K562 (cell line): ENCODE measurements at regions not wholly inside any gene's neighbourhood (a gene's known extent, or its start where the extent isn't known, plus 50 kb on each side); places are given as distances from the start of the nearest gene placed in this dataset.

Experiments
- CBX3 ChIP-seq, 2 experiments: IDR thresholded peaks; 1 replicate in 1 of 2; 2 replicates in 1 of 2; pipeline ENCODE4 v1.6.1; 2012; ENCODE audit warnings: inconsistent platforms in 2 of 2, low read length in 2 of 2, borderline replicate concordance in 1 of 2, control low read depth in 1 of 2
- DDX20 ChIP-seq: fragments of 450-650 bp; IDR thresholded peaks from 2 replicates; pipeline ENCODE4 v1.6.1; 2016; ENCODE audit warnings: missing genetic modification characterization, low read depth, mild to moderate bottlenecking, missing compliant biosample characterization, moderate library complexity
- EP300 ChIP-seq: IDR thresholded peaks from 2 replicates; pipeline ENCODE4 v1.6.1; 2012; ENCODE audit warnings: low read length, improper control_type of control experiment
- FOSL1 ChIP-seq: fragments of 200-800 bp; sonication (Bioruptor generic); conservative IDR thresholded peaks from 2 replicates; pipeline ENCODE4 v1.6.1; 2016; ENCODE audit warnings: missing genetic modification characterization, missing compliant biosample characterization
- MAFG ChIP-seq: fragments of 450-650 bp; conservative IDR thresholded peaks from 2 replicates; pipeline ENCODE4 v1.6.1; 2016; ENCODE audit warnings: missing genetic modification characterization, missing compliant biosample characterization
- MGA ChIP-seq: fragments of 450-650 bp; IDR thresholded peaks from 2 replicates; pipeline ENCODE4 v1.6.1; 2016; ENCODE audit warnings: mild to moderate bottlenecking, moderate library complexity
- PHF21A ChIP-seq: fragments of 450-650 bp; IDR thresholded peaks from 2 replicates; pipeline ENCODE4 v1.6.1; 2017; ENCODE audit warnings: low read depth, borderline replicate concordance
- PREB ChIP-seq: sonication (generic); formaldehyde crosslinking; IDR thresholded peaks from 2 replicates; pipeline ENCODE4 v1.8.1; 2023; ENCODE audit warnings: mild to moderate bottlenecking, missing genetic modification reagents
- SRF ChIP-seq, 2 experiments: fragments of 250-450, 450-650 bp in 1 of 2; sonication (Bioruptor Pico) in 1 of 2; sonication (generic) in 1 of 2; formaldehyde crosslinking; IDR thresholded peaks; 2 replicates each; pipeline versions ENCODE4 v1.5.0 to v1.5.1; 2020 to 2022; ENCODE audit warnings: mild to moderate bottlenecking in 1 of 2, missing genetic modification reagents in 1 of 2
- TARDBP ChIP-seq: fragments of 450-650 bp; IDR thresholded peaks from 2 replicates; pipeline ENCODE4 v1.6.1; 2016
- ZNF212 ChIP-seq: fragments of 450-650 bp; formaldehyde crosslinking; IDR thresholded peaks from 2 replicates; pipeline ENCODE4 v1.4.0; 2020; ENCODE audit warnings: mild to moderate bottlenecking
- ZNF699 ChIP-seq: fragments of 250-450 bp; sonication (Bioruptor Pico); IDR thresholded peaks from 2 replicates; pipeline ENCODE4 v1.8.0; 2021; ENCODE audit warnings: mild to moderate bottlenecking, moderate library complexity; ENCODE audit not compliant: insufficient replicate concordance
- ZNF79 ChIP-seq: fragments of 250-450 bp; sonication (Bioruptor Pico); IDR thresholded peaks from 2 replicates; pipeline ENCODE4 v1.4.0; 2020; ENCODE audit warnings: low read depth, mild to moderate bottlenecking, moderate library complexity
- TF ChIP-seq, protein P1 (sequence below): fragments of 450-650 bp; conservative IDR thresholded peaks from 2 replicates; pipeline ENCODE4 v1.6.1; 2016; ENCODE audit warnings: missing genetic modification characterization, low read depth, mild to moderate bottlenecking, control low read depth, missing compliant biosample characterization

DNA sequence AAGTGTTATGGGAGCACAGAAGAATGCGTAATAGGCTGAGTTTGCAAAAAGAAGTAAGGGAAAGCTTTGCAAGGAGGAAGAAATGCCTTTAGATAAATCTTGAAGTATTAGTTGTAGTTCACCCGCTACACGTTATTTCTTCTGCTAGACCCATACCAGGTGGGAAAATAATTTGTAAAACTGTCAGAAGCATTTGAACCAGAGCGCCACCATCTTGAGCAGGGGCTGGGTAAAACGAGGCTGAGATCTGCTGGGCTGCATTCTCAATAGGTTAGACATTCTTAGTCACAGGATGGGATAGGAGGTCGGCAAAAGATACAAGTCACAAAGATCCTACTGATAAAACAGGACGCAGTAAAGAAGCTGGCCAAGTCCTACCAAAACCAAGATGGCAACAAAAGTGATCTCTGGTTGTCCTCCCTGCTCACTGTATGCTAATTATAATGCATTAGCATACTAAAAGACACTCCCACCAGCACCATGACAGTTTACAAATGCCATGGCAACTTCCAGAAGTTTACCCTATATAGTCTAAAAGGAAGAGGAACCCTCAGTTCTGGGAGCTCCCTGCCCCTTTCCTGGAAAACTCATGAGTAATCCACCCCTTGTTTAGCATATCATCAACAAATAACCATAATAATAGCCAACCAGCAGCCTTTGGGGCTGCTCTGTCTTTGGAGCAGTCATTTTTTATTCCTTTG is 50.0 kb upstream of the ZNF280D start (continued):
- TF ChIP-seq SRF (CRISPR knock-in tag; IDR thresholded peaks at IDR 0.05), result peak; percentile 27 to 97; a peak in 2 of 4 replicates
- TF ChIP-seq EP300, result no peak
- peak; percentile 60 for TF ChIP-seq MAFG (tag)
- peak; percentile 80 for TF ChIP-seq ZNF79
- TF ChIP-seq PREB (CRISPR knock-in tag), result no peak
- TF ChIP-seq, protein P1, sequence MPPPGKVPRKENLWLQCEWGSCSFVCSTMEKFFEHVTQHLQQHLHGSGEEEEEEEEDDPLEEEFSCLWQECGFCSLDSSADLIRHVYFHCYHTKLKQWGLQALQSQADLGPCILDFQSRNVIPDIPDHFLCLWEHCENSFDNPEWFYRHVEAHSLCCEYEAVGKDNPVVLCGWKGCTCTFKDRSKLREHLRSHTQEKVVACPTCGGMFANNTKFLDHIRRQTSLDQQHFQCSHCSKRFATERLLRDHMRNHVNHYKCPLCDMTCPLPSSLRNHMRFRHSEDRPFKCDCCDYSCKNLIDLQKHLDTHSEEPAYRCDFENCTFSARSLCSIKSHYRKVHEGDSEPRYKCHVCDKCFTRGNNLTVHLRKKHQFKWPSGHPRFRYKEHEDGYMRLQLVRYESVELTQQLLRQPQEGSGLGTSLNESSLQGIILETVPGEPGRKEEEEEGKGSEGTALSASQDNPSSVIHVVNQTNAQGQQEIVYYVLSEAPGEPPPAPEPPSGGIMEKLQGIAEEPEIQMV, result peak; percentile 93
- TF ChIP-seq FOSL1 (tag), result peak; percentile 94
- TF ChIP-seq DDX20 (tag), result peak; percentile 97
- TF ChIP-seq MGA, result no peak
- no peak for TF ChIP-seq ZNF699
- TF ChIP-seq CBX3 (IDR thresholded peaks at IDR 0.05; ENCODE audit: borderline replicate concordance in 1 of 2, low read length in 2 of 2), result no peak
- TF ChIP-seq PHF21A, result no peak
- TF ChIP-seq ZNF212, result 0 out of 2 replicates have a peak, but pooled peaks have one; percentile 69
- no peak for TF ChIP-seq TARDBP
